Liver (tissue), 3 donors: ENCODE measurements at regions not wholly inside any gene's neighbourhood (a gene's known extent, or its start where the extent isn't known, plus 50 kb on each side); places are given as distances from the start of the nearest gene placed in this dataset.

Experiments used
- ATF3 ChIP-seq: IDR thresholded peaks from 2 replicates; pipeline ENCODE4 v1.6.1; 2016; ENCODE audit warnings: antibody characterized with exemption
- CTCF ChIP-seq: fragments of 150-350 bp; IDR thresholded peaks from 2 replicates; pipeline ENCODE4 v1.5.1; 2017; ENCODE audit warnings: improper control_type of control experiment, low read depth, low read length; ENCODE audit not compliant: missing input control
- EGR1 ChIP-seq, 2 donors: IDR thresholded peaks; 2 replicates each; pipeline ENCODE4 v1.6.1; 2016 to 2018; ENCODE audit warnings: antibody characterized with exemption in 2 of 2, low read depth in 2 of 2
- FOXA2 ChIP-seq: IDR thresholded peaks from 2 replicates; pipeline ENCODE4 v1.6.1; 2016; ENCODE audit warnings: antibody characterized with exemption
- MAX ChIP-seq: IDR thresholded peaks from 2 replicates; pipeline ENCODE4 v1.6.1; 2016; ENCODE audit warnings: antibody characterized with exemption
- RAD21 ChIP-seq, 2 donors: IDR thresholded peaks; 2 replicates each; pipeline ENCODE4 v1.6.1; 2016; ENCODE audit warnings: antibody characterized with exemption in 2 of 2, mild to moderate bottlenecking in 2 of 2
- REST ChIP-seq: IDR thresholded peaks from 2 replicates; pipeline ENCODE4 v1.6.1; 2016; ENCODE audit warnings: antibody characterized with exemption, mild to moderate bottlenecking
- RXRA ChIP-seq, 2 donors: IDR thresholded peaks; 2 replicates each; pipeline ENCODE4 v1.6.1; 2017 to 2018; ENCODE audit warnings: antibody characterized with exemption in 2 of 2, mild to moderate bottlenecking in 1 of 2
- TAF1 ChIP-seq: conservative IDR thresholded peaks from 2 replicates; pipeline ENCODE4 v1.6.1; 2016; ENCODE audit warnings: antibody characterized with exemption, mild to moderate bottlenecking
- YY1 ChIP-seq: IDR thresholded peaks from 2 replicates; pipeline ENCODE4 v1.6.1; 2016; ENCODE audit warnings: antibody characterized with exemption, mild to moderate bottlenecking
- ZBTB33 ChIP-seq: IDR thresholded peaks from 2 replicates; pipeline ENCODE4 v1.6.1; 2016; ENCODE audit warnings: antibody characterized with exemption
- donor health status: healthy.
- donor health status: healthy.

- no peak for TF ChIP-seq TAF1
- no peak for TF ChIP-seq CTCF
- no peak for TF ChIP-seq RAD21 (IDR thresholded peaks at IDR 0.05)
- no peak for TF ChIP-seq EGR1 (IDR thresholded peaks at IDR 0.05; ENCODE audit: low read depth in 2 of 2)
- no peak for TF ChIP-seq MAX
- TF ChIP-seq REST: no peak
- no peak for TF ChIP-seq ZBTB33
- TF ChIP-seq RXRA (IDR thresholded peaks at IDR 0.05): no peak
- no peak for TF ChIP-seq ATF3
- TF ChIP-seq FOXA2: no peak
- TF ChIP-seq YY1: no peak
Measured at GRCh38 chr17:65395924-65396323, 165.5 kb downstream of the AXIN2 start.
